Loucy (cell line): ENCODE measurements at regions not wholly inside any gene's neighbourhood (a gene's known extent, or its start where the extent isn't known, plus 50 kb on each side); places are given as distances from the start of the nearest gene placed in this dataset.

Experiments used
- CTCF ChIP-seq: fragments of 200-600 bp; sonication (generic); conservative IDR thresholded peaks from 2 replicates; pipeline ENCODE4 v1.5.1; 2014; ENCODE audit warnings: mild to moderate bottlenecking, antibody characterized with exemption, low read length
- EZH2phosphoT487 ChIP-seq: fragments of 200-600 bp; IDR thresholded peaks from 2 replicates; pipeline ENCODE4 v1.6.1; 2018; ENCODE audit warnings: antibody characterized with exemption, mild to moderate bottlenecking, moderate library complexity, borderline replicate concordance

DNA sequence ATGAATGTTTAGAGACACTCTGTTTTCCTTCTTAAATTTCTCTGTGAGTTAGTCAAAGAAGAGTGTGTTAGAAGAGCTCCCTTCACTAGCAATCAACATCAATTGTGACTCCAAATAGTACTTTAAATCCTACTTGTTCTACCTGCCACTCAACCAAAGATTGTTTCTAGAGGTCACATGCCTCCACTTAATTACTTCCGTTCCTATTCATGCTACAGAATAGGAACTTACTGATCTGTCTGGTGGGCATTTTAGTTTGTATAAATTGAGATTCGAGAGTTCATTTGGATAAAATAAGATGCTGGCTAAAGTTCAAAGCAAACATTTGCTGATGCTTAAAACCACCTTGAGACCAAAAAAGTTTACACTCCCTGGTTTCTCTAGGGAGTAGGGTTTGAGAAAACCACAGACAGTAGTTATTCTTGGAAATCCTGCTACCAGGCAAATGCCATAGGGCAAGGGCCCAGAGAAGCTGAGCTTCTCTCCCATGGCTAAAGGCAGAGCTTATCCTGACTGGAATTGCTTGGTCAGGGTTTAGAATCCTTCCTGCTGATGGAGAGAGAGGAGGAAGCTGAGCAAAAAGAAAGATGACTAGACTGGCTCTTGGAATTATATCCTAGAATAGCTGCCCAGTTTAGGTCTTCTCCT, 389.6 kb upstream of the ATP2B1 start:
- no peak for TF ChIP-seq CTCF
- TF ChIP-seq EZH2phosphoT487: no peak
